Adrenal gland (tissue), 5 donors: ENCODE measurements at regions not wholly inside any gene's neighbourhood (a gene's known extent, or its start where the extent isn't known, plus 50 kb on each side); places are given as distances from the start of the nearest gene placed in this dataset.

Source experiments
- CTCF ChIP-seq, 6 experiments: fragments of 450-650 bp in 4 of 6; fragments of 200-600 bp in 2 of 6; sonication (generic) in 1 of 6; IDR thresholded peaks; 1 replicate in 5 of 6; 2 replicates in 1 of 6; pipeline versions ENCODE4 v1.5.1 to v1.8.0; 2016 to 2021; ENCODE audit warnings: antibody characterized with exemption in 6 of 6, mild to moderate bottlenecking in 2 of 6, moderate library complexity in 1 of 6
- POLR2A ChIP-seq, 2 donors: fragments of 450-650 bp; IDR thresholded peaks; one replicate each; pipeline ENCODE4 v1.6.1; 2017; ENCODE audit warnings: antibody characterized with exemption in 2 of 2, mild to moderate bottlenecking in 2 of 2, moderate library complexity in 1 of 2
- donor health status: DM: no; HTN: no; CAD: no.

GRCh38 chr17:77631307-77631706 is 327.2 kb upstream of the TNRC6C start:
- TF ChIP-seq CTCF (IDR thresholded peaks at IDR 0.05) (no peak), POLR2A (IDR thresholded peaks at IDR 0.05) (no peak)
